IMR-90 (cell line): ENCODE measurements at regions not wholly inside any gene's neighbourhood (a gene's known extent, or its start where the extent isn't known, plus 50 kb on each side); places are given as distances from the start of the nearest gene placed in this dataset.

Experiments
- ATAC-seq: fragments of 200-7000 bp; cut with Tn5 transposase; 2 replicates; pipeline ENCODE4 v1.9.1; 2020; ENCODE audit warnings: low read depth, mild to moderate bottlenecking, moderate library complexity
- BruUV-seq: library from RNA; stranded (reverse); fragments of 400-500 nt; replicated peaks from 2 replicates; lab custom pipeline; 2021; lab: Mats Ljungman, UMichigan
- CTCF ChIA-PET: fragments of 300-600 bp; formaldehyde crosslinking; extraction: SDS; loops from one replicate; lab custom pipeline; 2021; ENCODE audit warnings: antibody characterized with exemption; lab: Yijun Ruan, JAX
- POLR2A ChIA-PET: fragments of 300-600 bp; sonication (Branson Sonifier 250); formaldehyde crosslinking; loops from one replicate; lab custom pipeline; 2022; ENCODE audit warnings: antibody characterized with exemption; ENCODE audit not compliant: unreplicated experiment; lab: Charles Lee
- DNase-seq: peaks from one replicate; pipeline ENCODE4 v3.0.0; 2013
- H2AFZ ChIP-seq: replicated peaks from 2 replicates; pipeline ENCODE3; 2013; ENCODE audit warnings: low read length, mild to moderate bottlenecking; ENCODE audit not compliant: poor library complexity
- H2AK5ac ChIP-seq: 2 replicates; pipeline ENCODE4 v1.6.1; 2013; ENCODE audit warnings: low read depth, low read length, inconsistent platforms
- H2AK9ac ChIP-seq: replicated peaks from 2 replicates; pipeline ENCODE3; 2013; ENCODE audit warnings: mild to moderate bottlenecking, low read depth, low read length, moderate library complexity; ENCODE audit not compliant: poor library complexity
- H2BK120ac ChIP-seq: 2 replicates; pipeline ENCODE4 v1.6.1; 2013; ENCODE audit warnings: low read depth, low read length, inconsistent platforms
- H2BK15ac ChIP-seq: 3 replicates; pipeline ENCODE4 v1.6.1; 2013; ENCODE audit warnings: low read depth, low read length, inconsistent platforms
- H2BK20ac ChIP-seq: 2 replicates; pipeline ENCODE4 v1.6.1; 2013; ENCODE audit warnings: low read depth, mild to moderate bottlenecking, inconsistent platforms, low read length, moderate library complexity
- H2BK5ac ChIP-seq: 2 replicates; pipeline ENCODE4 v1.6.1; 2013; ENCODE audit warnings: mild to moderate bottlenecking, low read depth, low read length, inconsistent platforms; ENCODE audit not compliant: poor library complexity, severe bottlenecking
- H3K14ac ChIP-seq: replicated peaks from 2 replicates; pipeline ENCODE4 v1.6.1; 2013; ENCODE audit warnings: low read depth, low read length, inconsistent platforms
- H3K18ac ChIP-seq: 2 replicates; pipeline ENCODE4 v1.6.1; 2013; ENCODE audit warnings: low read depth, low read length, control low read depth
- H3K23ac ChIP-seq: 2 replicates; pipeline ENCODE4 v1.6.1; 2013; ENCODE audit warnings: low read depth, low read length, inconsistent platforms
- H3K27ac ChIP-seq: 2 replicates; pipeline ENCODE4 v1.5.1; 2013; ENCODE audit warnings: mild to moderate bottlenecking, control low read depth, low read length; ENCODE audit not compliant: insufficient read depth
- H3K27me3 ChIP-seq: 2 replicates; pipeline ENCODE4 v1.6.1; 2013; ENCODE audit warnings: low read length; ENCODE audit not compliant: control insufficient read depth, insufficient read depth
- H3K36me3 ChIP-seq: 2 replicates; pipeline ENCODE4 v1.6.1; 2013; ENCODE audit warnings: low read length, mixed read lengths; ENCODE audit not compliant: control insufficient read depth, insufficient read depth
- H3K4ac ChIP-seq: 2 replicates; pipeline ENCODE4 v1.6.1; 2013; ENCODE audit warnings: low read depth, low read length, inconsistent platforms
- H3K4me1 ChIP-seq: 2 replicates; pipeline ENCODE4 v1.6.1; 2013; ENCODE audit warnings: low read length, mixed read lengths; ENCODE audit not compliant: control insufficient read depth, insufficient read depth
- H3K4me2 ChIP-seq: 2 replicates; pipeline ENCODE4 v1.6.1; 2013; ENCODE audit warnings: low read depth, mild to moderate bottlenecking, control low read depth, low read length, moderate library complexity
- H3K4me3 ChIP-seq: 2 replicates; pipeline ENCODE4 v1.5.1; 2013; ENCODE audit warnings: low read depth, mild to moderate bottlenecking, control low read depth, low read length, moderate library complexity; ENCODE audit not compliant: insufficient read depth
- H3K56ac ChIP-seq: 2 replicates; pipeline ENCODE4 v1.6.1; 2013; ENCODE audit warnings: low read length, inconsistent platforms; ENCODE audit not compliant: insufficient read depth; ENCODE audit errors: extremely low read depth
- H3K79me1 ChIP-seq, 2 experiments: 2 replicates each; pipeline ENCODE4 v1.6.1; 2013; ENCODE audit warnings: low read length in 2 of 2, inconsistent platforms in 1 of 2, low read depth in 1 of 2
- H3K9ac ChIP-seq: 2 replicates; pipeline ENCODE4 v1.6.1; 2013; ENCODE audit warnings: low read depth, low read length, control low read depth
- H3K9me1 ChIP-seq: 2 replicates; pipeline ENCODE4 v1.6.1; 2013; ENCODE audit warnings: low read length, inconsistent platforms; ENCODE audit not compliant: insufficient read depth
- H3K9me3 ChIP-seq: 2 replicates; pipeline ENCODE4 v1.6.1; 2013; ENCODE audit warnings: low read length; ENCODE audit not compliant: control insufficient read depth, insufficient read depth
- H4K20me1 ChIP-seq: 2 replicates; pipeline ENCODE4 v1.6.1; 2013; ENCODE audit warnings: low read length, inconsistent platforms; ENCODE audit not compliant: insufficient read depth
- H4K5ac ChIP-seq: 2 replicates; pipeline ENCODE4 v1.6.1; 2013; ENCODE audit warnings: mild to moderate bottlenecking, low read depth, low read length, control low read depth
- H4K8ac ChIP-seq, 2 experiments: 2 replicates each; pipeline ENCODE4 v1.6.1; 2013; ENCODE audit warnings: low read depth in 2 of 2, low read length in 2 of 2, control low read depth in 1 of 2, inconsistent platforms in 1 of 2
- H4K91ac ChIP-seq: 2 replicates; pipeline ENCODE4 v1.6.1; 2013; ENCODE audit warnings: low read depth, low read length, inconsistent platforms; ENCODE audit not compliant: insufficient read depth
- BHLHE40 ChIP-seq: fragments of 150-350 bp; IDR thresholded peaks from 2 replicates; pipeline ENCODE4 v1.6.1; 2016; ENCODE audit warnings: mild to moderate bottlenecking, low read depth, low read length
- CEBPB ChIP-seq: IDR thresholded peaks from 2 replicates; pipeline ENCODE4 v1.6.1; 2012; ENCODE audit warnings: low read depth, low read length, improper control_type of control experiment
- CHD1 ChIP-seq: IDR thresholded peaks from 2 replicates; pipeline ENCODE4 v1.6.1; 2012; ENCODE audit warnings: low read depth, low read length, improper control_type of control experiment
- CTCF ChIP-seq: conservative IDR thresholded peaks from 2 replicates; pipeline ENCODE4 v1.5.1; 2012; ENCODE audit warnings: mild to moderate bottlenecking, low read depth, low read length, improper control_type of control experiment
- ELK1 ChIP-seq: fragments of 150-350 bp; IDR thresholded peaks from 2 replicates; pipeline ENCODE4 v1.6.1; 2016; ENCODE audit warnings: low read depth, mild to moderate bottlenecking, low read length, moderate library complexity, borderline replicate concordance
- FOS ChIP-seq: fragments of 150-350 bp; IDR thresholded peaks from 2 replicates; pipeline ENCODE4 v1.6.1; 2016; ENCODE audit warnings: low read depth, low read length
- MAFK ChIP-seq: IDR thresholded peaks from 2 replicates; pipeline ENCODE4 v1.6.1; 2012; ENCODE audit warnings: low read depth, low read length, improper control_type of control experiment
- MAZ ChIP-seq: IDR thresholded peaks from 2 replicates; pipeline ENCODE4 v1.6.1; 2012; ENCODE audit warnings: low read depth, mild to moderate bottlenecking, low read length, improper control_type of control experiment, moderate library complexity, borderline replicate concordance
- MXI1 ChIP-seq: IDR thresholded peaks from 2 replicates; pipeline ENCODE4 v1.6.1; 2012; ENCODE audit warnings: low read depth, mild to moderate bottlenecking, low read length, moderate library complexity, borderline replicate concordance
- NFE2L2 ChIP-seq: fragments of 150-350 bp; IDR thresholded peaks from 2 replicates; pipeline ENCODE4 v1.6.1; 2016; ENCODE audit warnings: low read depth, mild to moderate bottlenecking, low read length
- POLR2A ChIP-seq: IDR thresholded peaks from 2 replicates; pipeline ENCODE4 v1.6.1; 2012; ENCODE audit warnings: mild to moderate bottlenecking, low read depth, low read length
- RAD21 ChIP-seq: IDR thresholded peaks from 2 replicates; pipeline ENCODE4 v1.6.1; 2012; ENCODE audit warnings: low read length, improper control_type of control experiment
- RCOR1 ChIP-seq: IDR thresholded peaks from 2 replicates; pipeline ENCODE4 v1.6.1; 2012; ENCODE audit warnings: mild to moderate bottlenecking, low read length, improper control_type of control experiment; ENCODE audit not compliant: insufficient replicate concordance
- RFX5 ChIP-seq: IDR thresholded peaks from 2 replicates; pipeline ENCODE4 v1.8.0; 2012; ENCODE audit warnings: low read depth, mild to moderate bottlenecking, low read length, moderate library complexity
- SMC3 ChIP-seq: fragments of 150-350 bp; IDR thresholded peaks from 2 replicates; pipeline ENCODE4 v1.6.1; 2016; ENCODE audit warnings: low read depth, mild to moderate bottlenecking, antibody characterized with exemption, low read length, moderate library complexity
- USF2 ChIP-seq: fragments of 150-350 bp; IDR thresholded peaks from 2 replicates; pipeline ENCODE4 v1.6.1; 2017; ENCODE audit warnings: mild to moderate bottlenecking, antibody characterized with exemption, low read length, low read depth
- WGBS, 2 experiments: methylation state at CpG; one replicate each; pipeline versions ENCODE4 v1.1.5 to v1.1.7; 2013; ENCODE audit warnings: missing lambda C conversion rate in 2 of 2; ENCODE audit not compliant: insufficient read length in 1 of 2; ENCODE audit errors: extremely low coverage in 2 of 2; 5-methylcytosine and 5-hydroxymethylcytosine counted together
- dilution Hi-C: fragments of 300-500 bp; cut with HindIII; formaldehyde crosslinking; loops from one replicate; pipeline ENCODE4 v1.14.3; 2018; ENCODE audit warnings: low sequenced_read_pairs; ENCODE audit not compliant: unreplicated experiment
- in situ Hi-C: fragments of 300-500 bp; cut with MboI; formaldehyde crosslinking; loops from 3 replicates; pipeline ENCODE4 v1.14.3; 2019; ENCODE audit warnings: low sequenced_read_pairs, inconsistent platforms, mixed read lengths
- intact Hi-C: fragments of 100-400 bp; cut with micrococcal nuclease; formaldehyde crosslinking; loops from 2 replicates; pipeline ENCODE4 v1.10.0; 2022

DNA sequence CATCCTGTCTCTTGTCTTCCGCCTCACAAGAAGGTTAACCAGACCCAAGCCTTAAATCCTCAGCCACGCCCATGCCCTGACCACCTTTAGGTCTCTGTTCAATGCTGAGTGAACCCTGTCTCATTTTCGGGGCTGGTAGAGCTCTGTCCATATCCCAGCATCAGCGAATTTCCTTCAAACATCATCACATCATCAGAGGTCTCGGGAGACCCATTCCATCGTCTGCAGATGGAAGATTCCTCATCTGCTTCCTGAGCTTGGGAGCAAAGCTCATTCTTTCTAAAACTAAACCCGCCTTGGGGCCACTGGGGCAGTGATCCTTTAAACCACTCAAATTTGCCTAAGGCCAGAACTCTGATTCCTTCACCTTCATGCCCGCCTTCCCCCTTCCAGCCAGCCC lies 173.7 kb downstream of the TTC32 start:
- H3K4me2 ChIP-seq = no peak overlapping the region
- H4K91ac ChIP-seq = no peak overlapping the region
- no peak overlapping the region for H4K8ac ChIP-seq
- no peak overlapping the region for H3K14ac ChIP-seq
- H3K27ac ChIP-seq = no peak overlapping the region
- H2BK15ac ChIP-seq = no peak overlapping the region
- H2AFZ ChIP-seq = no peak overlapping the region
- TF ChIP-seq RCOR1 (no peak), CTCF (no peak), MXI1 (no peak), RFX5 (no peak), FOS (no peak), ELK1 (no peak), MAZ (no peak), BHLHE40 (no peak), RAD21 (no peak), NFE2L2 (no peak), USF2 (no peak), CEBPB (no peak), POLR2A (no peak), MAFK (no peak), CHD1 (no peak), SMC3 (no peak)
- no peak overlapping the region; the same call in 1 of the 2 replicates for H2AK5ac ChIP-seq
- no peak overlapping the region for H3K18ac ChIP-seq
- no peak overlapping the region for H2BK120ac ChIP-seq
- H3K23ac ChIP-seq = no peak overlapping the region
- dilution Hi-C loops = no loop called here
- H2BK20ac ChIP-seq = no peak overlapping the region
- ATAC-seq (no peak), DNase-seq (no peak)
- H3K27me3 ChIP-seq = no peaks in the 10 kb centered on the region; the same call in 1 of the 2 replicates
- ChIA-PET POLR2A (no interaction called here), CTCF (no interaction called here)
- no peaks in the 10 kb centered on the region for H3K36me3 ChIP-seq
- H3K4me3 ChIP-seq = no peak overlapping the region
- no peaks in the 10 kb centered on the region for H3K9me1 ChIP-seq
- H4K20me1 ChIP-seq = no peaks in the 10 kb centered on the region
- no peak overlapping the region for H4K5ac ChIP-seq
- no peak overlapping the region for H2BK5ac ChIP-seq
- no peaks in the 10 kb centered on the region for H3K9me3 ChIP-seq
- H3K79me1 ChIP-seq = no peaks in the 10 kb centered on the region
- in situ Hi-C loops = no loop called here
- intact Hi-C loops = no loop called here
- H3K4ac ChIP-seq = no peak overlapping the region
- H3K9ac ChIP-seq = no peak overlapping the region
- WGBS, 2 experiments = 79% methylated on average over 5 of the region's 8 CpGs; no CpG with 5 or more reads in 1 of the 2 experiments
- no TSS peak for BruUV-seq
- H3K56ac ChIP-seq = no peak overlapping the region
- H2AK9ac ChIP-seq = no peak overlapping the region
- H3K4me1 ChIP-seq = peaks cover 4% of the 10 kb centered on the region; the same call in 1 of the 2 replicates
